ENCODE measurements at regions not wholly inside any gene's neighbourhood (a gene's known extent, or its start where the extent isn't known, plus 50 kb on each side); places are given as distances from the start of the nearest gene placed in this dataset.

DNA sequence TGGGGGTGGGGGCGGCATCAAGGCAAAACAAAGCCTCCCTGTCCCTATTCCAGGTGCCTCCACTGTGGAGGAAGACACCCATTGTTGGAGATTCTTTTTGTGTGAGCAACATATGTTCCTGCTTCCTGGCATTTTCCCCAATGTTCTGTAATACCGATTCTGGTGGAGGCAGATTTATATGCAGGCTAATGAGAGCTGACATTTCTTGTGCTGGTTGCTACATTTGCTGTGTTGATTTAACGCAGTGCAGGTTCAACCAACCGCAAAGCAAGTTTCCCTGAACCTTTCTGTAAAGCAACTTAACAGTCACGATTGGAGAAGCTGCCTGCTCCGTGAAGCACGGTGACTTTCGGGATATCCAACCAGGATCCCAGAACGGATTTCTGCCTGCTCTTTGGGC lies 260.5 kb downstream of the CBLN1 start:
- DNase-seq, result no peak

DNA sequence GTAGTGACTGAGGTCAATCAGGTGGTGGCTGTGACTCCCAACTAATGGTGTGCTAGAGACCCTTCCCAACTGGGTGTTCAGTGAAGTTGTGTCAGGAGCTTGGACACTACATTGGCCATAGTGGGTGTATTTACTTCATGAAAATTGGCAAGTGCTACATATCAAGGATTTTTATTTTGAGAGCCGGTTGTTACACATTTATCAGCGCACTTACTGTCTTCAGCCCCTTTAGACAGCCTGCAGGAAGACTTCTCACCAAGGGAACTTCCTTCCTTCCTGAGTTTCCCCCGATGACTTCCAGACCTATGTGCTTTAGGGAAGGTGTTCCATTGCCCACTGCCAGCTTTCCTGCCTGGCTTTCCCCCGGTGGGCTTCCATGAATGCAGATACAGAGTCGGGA lies 261.2 kb downstream of the CBLN1 start:
- DNase-seq, result no peak

DNA sequence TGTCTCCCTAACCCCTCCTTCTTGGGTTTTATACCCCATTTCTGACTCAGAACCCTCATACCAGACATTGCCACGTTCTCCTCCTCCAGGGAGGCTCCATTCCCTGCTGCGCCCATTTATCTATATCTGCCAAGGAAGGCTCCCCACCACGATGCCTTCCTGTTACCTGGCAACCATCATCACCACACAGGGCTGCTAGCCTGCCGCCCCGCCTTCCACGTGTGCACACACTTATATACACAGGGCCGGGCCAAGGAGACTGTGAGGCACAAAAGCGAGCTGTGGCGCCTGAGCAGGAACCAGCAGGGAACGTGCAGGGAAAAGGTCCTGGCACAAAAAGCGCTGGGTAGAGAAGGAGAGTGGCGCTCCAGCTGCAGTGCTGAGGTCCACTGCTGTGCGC lies 261.8 kb downstream of the CBLN1 start:
- DNase-seq, result no peak

- DNase-seq, result no peak
Measured at GRCh38 chr16:49019081-49019633, 262.5 kb downstream of the CBLN1 start.

DNA sequence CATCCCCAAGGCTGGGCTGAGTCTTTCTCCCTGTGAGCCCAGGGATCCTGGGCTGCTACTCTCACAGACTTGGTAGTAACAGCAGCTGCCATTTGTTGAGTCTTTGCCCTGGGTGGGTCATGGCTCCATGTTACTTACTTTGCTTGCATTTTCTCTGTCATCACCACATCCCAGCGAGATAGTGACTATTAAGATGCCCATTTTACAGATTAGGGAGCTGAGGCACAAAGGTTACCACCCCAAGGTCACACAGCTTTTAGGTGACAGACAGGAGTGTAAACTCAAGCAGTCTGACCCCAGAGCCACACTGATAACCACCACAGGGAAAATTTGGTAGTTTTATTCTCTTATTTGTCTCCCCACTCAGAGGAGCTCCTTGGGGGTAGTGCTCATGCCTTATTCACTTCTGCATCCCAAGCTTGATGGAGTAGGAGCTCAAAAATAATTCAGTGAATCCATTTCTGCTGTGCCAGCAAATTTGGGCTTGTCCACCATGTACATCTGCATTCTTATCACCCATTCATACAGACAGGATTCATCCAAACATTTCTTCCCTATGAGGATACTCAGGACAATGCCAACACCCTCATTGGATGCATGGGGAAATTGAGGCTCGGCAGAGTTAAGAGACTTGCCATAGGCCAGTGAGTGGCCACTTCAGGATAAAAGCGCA lies 263.2 kb downstream of the CBLN1 start:
- DNase-seq, result no peak

- no peak for DNase-seq
Measured at GRCh38 chr16:49017501-49017900, 264.1 kb downstream of the CBLN1 start.

DNA sequence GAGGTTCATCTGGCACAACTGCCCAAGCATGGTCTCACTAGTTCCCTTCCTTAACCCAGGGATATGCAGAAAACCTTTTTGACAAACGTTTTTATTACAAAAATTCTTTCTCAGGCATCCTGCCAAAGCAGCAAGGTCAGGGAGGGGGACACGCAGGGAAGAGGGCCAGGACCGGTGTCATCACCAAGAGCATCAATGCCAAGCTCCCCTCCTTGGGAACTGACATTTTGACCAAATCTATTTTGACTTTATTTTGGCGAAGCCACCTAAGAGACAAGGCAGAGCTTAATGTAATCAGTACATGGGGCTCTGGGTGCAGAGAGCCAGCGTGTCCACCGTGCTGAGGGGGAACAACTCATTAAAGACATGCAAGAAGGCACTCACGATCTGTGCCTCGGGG lies 265.2 kb downstream of the CBLN1 start:
- DNase-seq, result no peak

DNA sequence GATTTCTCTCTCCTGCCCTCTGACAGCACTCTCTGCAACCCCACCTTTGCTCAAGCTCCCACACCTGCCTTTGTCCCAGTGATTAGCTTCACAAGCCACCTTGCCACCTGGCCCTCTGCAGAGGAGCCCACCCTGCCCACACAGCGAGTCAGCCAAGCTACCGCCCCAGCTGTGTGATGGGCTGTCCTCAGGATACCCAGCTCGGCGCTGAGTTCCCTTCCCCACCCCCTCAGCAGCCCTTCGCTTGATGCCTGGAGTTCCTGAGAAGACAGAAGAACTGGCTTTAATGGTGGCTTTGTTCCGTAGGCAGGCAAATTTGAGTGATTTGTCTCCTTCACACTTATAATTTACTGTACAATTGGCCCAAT lies 266.4 kb downstream of the CBLN1 start:
- no peak for DNase-seq

DNA sequence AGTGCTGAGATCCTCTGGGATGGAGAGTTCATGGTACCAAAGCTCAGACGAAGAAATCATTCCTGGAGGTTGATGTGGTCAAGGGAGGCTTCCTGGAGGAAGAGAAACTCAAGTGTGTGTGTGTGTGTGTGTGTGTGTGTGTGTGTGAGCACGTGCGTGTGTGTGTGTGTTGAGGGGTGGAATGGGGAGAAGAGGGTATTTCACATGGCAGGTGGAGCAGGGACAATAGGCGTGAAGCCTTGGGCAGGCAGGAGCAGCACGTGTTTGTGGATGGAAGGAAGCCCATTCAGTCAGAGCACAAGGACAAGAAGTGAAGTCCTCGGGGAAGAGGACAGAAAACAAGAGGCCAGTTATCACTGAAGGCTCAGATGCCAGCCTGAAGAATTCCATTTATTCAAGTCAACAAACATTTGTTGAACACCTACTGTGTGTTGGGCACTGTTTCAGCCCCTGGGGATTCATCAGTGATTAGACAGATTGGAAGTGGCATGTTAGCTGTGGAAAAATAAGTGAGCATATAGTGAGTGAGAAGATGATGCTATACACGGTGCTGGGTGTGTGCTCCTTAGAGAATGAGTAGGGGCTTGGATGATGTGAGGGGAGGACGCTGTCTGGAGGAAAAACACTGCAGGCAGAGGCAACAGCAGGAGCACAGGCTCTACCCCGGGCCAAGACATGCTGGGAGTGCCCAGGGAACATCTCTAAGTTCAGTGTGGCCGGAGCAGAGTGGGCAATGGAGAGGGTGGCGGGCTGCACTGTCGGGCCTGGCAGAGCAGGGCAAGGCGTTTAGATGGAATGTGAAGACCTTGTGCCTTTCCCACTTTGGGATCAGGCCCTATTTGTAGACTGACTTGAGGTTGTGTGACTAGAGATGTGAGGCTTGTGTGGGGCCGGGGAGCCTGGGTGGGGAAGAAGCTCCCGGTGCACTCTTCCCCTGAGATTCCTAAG lies 267.1 kb downstream of the CBLN1 start:
- DNase-seq, result no peak

DNA sequence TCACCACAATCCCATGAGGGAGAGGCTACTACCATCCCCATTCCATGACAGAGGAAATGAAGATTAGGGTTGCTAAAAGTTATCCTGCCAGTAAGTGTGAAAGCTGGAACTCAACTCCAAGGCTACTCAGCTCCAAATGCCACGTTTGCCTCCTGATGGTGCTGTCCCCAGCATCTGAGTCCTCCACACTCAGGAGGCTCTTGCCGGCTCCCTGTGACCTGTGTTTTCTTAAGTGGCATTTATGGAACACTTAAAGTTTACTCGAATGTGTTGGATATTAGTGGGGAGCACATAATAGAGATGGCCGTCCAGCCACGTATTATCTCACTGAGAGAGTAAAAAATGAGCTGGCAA lies 267.9 kb downstream of the CBLN1 start:
- no peak for DNase-seq

DNA sequence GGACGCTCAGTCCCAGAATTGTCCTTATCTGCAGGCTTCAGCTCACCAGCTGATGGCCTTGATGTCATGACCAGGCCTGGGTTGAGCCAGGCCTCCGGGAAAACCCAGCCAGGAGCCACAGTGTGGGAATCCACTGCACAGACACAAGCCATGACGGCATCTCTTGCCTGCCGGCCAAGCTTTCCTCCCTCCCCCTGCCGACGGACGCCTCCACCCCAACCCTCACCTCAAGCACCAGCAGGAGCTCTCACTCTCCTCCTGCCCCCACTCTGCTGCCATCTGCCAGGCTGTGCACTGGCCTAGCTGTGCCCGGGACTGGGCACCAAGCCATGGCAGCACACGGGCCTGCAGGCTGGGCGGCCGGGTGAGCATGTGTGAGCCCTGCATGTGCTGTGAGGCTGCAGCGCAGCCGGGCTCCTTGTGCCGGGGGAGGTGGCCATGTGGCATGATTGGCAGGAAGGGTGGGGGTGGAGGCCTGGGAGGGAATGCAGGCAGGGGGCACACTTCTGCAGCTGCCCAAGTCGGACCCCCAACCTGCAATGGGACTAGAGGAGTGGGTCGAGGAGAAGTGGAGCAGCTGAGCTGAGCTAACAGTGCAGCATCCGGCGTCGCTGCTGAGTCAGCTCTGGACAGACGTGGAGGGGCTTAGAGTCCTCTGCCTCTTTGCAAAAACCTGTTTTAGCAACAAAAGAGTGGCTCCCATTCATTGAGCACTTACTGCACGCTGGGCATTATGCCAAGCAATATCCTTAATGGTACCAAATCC lies 268.5 kb downstream of the CBLN1 start:
- DNase-seq, result no peak

DNA sequence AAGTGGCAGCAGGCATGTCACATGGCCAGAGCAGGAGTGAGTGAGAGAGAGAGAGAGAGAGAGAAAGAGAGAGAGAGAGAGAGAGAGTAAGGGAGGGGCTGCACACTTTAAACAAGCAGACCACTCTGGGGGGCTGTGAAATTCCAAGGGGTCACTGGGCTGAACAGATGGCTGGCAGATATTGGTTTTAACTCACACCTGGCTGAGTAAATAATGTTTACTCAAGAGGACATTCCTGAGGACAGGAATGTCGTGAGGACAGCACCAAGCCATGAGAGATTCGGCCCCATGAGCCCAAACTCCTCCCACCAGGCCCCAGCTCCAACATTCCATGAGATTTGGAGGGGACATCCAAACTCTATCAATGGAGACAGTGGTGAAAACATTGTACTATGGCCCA lies 269.7 kb downstream of the CBLN1 start:
- DNase-seq, result no peak

DNA sequence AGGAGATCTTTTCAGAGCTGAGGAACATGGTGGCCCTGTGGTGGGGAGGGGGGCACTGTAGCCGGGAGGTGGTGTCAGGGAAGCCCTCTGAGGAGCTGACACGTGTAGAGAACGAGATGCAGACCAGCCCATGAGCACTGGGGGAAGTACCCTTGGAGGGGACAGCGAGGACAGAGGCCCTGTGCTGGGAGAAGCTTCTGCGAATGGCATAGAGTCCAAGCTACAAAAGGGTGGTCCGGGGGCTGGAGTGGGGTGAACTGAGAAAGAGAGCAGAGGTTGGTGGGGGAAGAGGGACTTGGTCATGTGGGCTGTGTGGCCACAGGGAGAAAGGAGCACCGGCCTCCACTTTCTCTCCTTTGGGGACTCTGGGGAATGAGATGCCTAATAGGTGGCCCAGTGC lies 270.8 kb downstream of the CBLN1 start:
- no peak for DNase-seq

GRCh38 chr16:49010396-49010795 lies 271.2 kb downstream of the CBLN1 start:
- DNase-seq, result no peak

DNA sequence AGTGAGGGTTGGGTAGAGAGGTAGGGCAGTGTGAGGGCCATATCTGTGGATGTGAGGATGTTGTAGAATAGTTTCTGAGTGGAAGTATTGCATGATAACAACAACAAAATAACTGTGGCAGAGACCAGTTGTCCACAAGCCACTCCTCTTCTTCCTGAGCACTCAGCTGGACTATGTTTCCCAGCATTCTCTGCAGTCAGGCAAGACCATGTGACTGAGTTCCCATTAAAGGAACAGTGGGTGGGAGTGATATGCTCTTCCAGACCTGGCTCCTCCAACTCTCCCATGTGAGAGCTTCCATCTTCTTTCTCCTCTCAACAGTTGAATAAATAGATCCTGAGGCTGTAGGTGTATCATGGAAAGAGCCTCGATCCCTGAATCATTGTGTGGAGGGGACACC lies 272.4 kb downstream of the CBLN1 start:
- DNase-seq, result no peak

DNA sequence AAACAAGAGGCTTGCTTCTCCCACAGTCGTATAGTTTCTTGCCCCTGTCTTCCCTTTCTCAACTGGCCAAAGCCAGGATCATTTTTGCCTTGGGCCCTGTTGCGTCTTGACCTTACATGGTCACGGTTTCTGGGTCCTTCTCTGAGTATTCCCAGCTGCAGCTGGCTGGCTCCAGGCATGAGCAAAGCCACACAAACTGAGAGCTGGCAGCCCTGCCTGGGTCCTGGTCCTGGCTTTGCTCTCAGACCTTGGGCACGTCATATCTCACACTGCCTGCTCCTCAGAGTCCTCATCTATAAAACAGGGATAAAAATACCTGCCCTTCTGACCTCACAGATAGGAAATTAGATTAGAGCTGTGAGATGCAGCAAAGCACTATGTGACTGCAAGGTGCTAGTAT lies 277.6 kb downstream of the CBLN1 start:
- DNase-seq, result no peak

DNA sequence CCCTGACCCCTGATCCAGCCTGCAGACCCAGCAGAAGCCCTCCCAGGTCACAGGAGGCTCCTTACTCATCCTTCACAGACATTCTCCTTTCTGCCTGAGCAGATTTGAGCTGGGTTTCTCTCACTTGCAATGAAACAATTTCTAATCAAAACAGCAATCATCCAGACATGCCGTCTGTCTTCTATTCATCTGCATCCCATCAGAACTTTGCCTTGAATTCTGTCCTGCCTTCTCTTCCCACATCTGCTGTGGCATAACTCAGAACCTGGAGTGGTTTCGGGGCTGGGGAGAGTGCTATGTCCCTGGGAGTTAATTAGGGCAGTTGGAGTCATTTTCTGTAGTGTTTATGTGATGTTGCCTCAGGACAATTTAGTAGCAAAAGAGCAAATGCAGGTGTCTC lies 278.6 kb downstream of the CBLN1 start:
- no peak for DNase-seq

GRCh38 chr16:49000594-49000993 lies 281.0 kb downstream of the CBLN1 start:
- no peak for DNase-seq

- no peak for DNase-seq
Measured at GRCh38 chr16:48999508-48999907, 282.1 kb downstream of the CBLN1 start.

GRCh38 chr16:48999044-48999443 lies 282.6 kb downstream of the CBLN1 start:
- DNase-seq, result no peak

DNA sequence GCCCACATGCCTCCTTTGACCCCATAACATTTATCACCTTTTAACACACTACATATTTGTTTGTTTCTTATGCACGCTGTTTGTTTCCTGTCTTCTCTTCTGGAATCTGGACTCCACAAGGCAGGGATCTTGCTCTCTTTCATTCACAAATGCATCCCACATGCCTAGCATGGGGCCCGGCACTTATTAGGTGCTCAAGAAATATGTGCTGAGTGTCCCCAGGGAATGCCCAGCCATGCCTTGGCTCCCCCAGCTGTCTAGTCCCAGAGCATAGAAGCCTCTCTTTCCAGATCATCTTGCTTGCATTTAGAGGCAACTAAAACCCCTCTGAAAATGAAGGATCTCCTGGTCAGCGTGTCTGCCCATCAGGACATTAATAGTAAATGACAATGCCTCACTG lies 283.7 kb downstream of the CBLN1 start:
- no peak for DNase-seq

DNA sequence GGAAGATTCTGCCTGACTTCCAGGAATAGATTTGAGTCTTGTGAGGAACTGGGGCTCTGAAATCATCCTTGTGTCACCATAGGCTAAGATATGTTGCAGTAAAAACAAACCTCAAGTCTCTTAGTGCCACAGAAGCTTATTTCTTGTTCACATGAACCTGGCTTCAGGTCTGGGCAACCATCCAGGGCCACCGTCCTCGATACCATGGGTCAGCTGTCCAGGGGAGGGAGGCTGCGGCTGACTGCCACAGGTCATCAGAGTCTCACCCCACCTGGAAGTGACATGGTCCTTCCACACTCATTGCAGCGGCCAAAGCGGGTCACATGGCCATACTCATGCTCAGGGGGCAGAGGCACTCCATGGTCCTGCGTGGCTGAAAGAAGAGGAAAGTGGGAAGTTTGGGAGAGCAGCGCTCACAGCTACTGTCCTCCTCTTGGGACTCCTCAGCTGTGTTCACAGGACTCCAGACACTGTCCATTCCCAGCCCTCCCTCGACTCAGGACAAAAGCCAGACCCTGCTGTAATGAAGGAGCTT lies 284.5 kb downstream of the CBLN1 start:
- no peak for DNase-seq

- no peak for DNase-seq
Measured at GRCh38 chr16:48978501-48978900, 303.1 kb downstream of the CBLN1 start.

All from suppressor macrophage treated with lipopolysaccharide for 4 hours (primary cell).